ENCODE measurements at regions not wholly inside any gene's neighbourhood (a gene's known extent, or its start where the extent isn't known, plus 50 kb on each side); places are given as distances from the start of the nearest gene placed in this dataset.
"Not testable (repeated sequence)": the region's sequence is repeated elsewhere in the genome, so short reads cannot be mapped to it uniquely, and the experiment has no call there.

GRCh38 chrX:52277666-52278065, 91.2 kb upstream of the XAGE2 start:
- TF ChIP-seq, protein P1, sequence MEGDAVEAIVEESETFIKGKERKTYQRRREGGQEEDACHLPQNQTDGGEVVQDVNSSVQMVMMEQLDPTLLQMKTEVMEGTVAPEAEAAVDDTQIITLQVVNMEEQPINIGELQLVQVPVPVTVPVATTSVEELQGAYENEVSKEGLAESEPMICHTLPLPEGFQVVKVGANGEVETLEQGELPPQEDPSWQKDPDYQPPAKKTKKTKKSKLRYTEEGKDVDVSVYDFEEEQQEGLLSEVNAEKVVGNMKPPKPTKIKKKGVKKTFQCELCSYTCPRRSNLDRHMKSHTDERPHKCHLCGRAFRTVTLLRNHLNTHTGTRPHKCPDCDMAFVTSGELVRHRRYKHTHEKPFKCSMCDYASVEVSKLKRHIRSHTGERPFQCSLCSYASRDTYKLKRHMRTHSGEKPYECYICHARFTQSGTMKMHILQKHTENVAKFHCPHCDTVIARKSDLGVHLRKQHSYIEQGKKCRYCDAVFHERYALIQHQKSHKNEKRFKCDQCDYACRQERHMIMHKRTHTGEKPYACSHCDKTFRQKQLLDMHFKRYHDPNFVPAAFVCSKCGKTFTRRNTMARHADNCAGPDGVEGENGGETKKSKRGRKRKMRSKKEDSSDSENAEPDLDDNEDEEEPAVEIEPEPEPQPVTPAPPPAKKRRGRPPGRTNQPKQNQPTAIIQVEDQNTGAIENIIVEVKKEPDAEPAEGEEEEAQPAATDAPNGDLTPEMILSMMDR (conservative IDR thresholded peaks at IDR 0.05): no peak
- TF ChIP-seq ZFX (IDR thresholded peaks at IDR 0.05): no peak

GRCh38 chrX:52280812-52281211, 88.0 kb upstream of the XAGE2 start:
- no peak overlapping the region for H3K27ac ChIP-seq
- TF ChIP-seq, protein P1 (conservative IDR thresholded peaks at IDR 0.05): no peak
- no peak for TF ChIP-seq ZFX (IDR thresholded peaks at IDR 0.05)

More at GRCh38 chrX:52277666-52278065, 91.2 kb upstream of the XAGE2 start:
- no peak overlapping the region for H3K27ac ChIP-seq

GRCh38 chrX:52284865-52285264, 84.0 kb upstream of the XAGE2 start:
- no peak overlapping the region for H3K27ac ChIP-seq
- TF ChIP-seq, protein P1 (conservative IDR thresholded peaks at IDR 0.05): no peak

DNA sequence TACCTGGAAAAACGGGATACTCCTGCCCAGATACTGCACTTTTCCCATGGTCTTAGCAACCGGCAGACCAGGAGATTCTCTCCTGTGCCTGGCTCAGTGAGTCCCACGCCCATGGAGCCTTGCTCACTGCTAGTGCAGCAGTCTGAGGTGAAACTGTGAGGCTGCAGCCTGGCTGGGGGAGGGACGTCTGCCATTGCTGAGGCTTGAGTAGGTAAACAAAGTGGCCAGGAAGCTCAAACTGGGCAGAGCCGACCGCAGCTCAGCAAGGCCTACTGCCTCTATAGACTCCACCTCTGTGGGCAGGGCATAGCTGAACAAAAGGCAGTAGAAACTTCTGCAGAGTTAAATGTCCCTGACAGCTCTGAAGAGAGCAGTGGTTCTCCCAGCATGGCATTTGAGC, 69.9 kb upstream of the XAGE2 start:
- H3K27ac ChIP-seq: not testable (repeated sequence)

- not testable (repeated sequence) for H3K27ac ChIP-seq
Observed at GRCh38 chrX:52308532-52308931, 60.3 kb upstream of the XAGE2 start.
